Neural progenitor cell (in vitro differentiated cells): ENCODE measurements at regions not wholly inside any gene's neighbourhood (a gene's known extent, or its start where the extent isn't known, plus 50 kb on each side); places are given as distances from the start of the nearest gene placed in this dataset.
A peak's percentile ranks its signal among the peaks of the same experiment; 100 is the strongest.

Source experiments
- EZH2 ChIP-seq: fragments of 200-600 bp; sonication (generic); IDR thresholded peaks from 2 replicates; pipeline ENCODE4 v1.6.1; 2017; ENCODE audit warnings: antibody characterized with exemption, mild to moderate bottlenecking, moderate library complexity
- EZH2phosphoT487 ChIP-seq: fragments of 200-600 bp; sonication (generic); IDR thresholded peaks from 2 replicates; pipeline ENCODE4 v1.6.1; 2017; ENCODE audit warnings: antibody characterized with exemption
- TF ChIP-seq, protein P1 (sequence below): fragments of 200-600 bp; sonication (generic); IDR thresholded peaks from 2 replicates; pipeline ENCODE4 v1.5.1; 2017; ENCODE audit warnings: antibody characterized with exemption, mild to moderate bottlenecking

- TF ChIP-seq, protein P1, sequence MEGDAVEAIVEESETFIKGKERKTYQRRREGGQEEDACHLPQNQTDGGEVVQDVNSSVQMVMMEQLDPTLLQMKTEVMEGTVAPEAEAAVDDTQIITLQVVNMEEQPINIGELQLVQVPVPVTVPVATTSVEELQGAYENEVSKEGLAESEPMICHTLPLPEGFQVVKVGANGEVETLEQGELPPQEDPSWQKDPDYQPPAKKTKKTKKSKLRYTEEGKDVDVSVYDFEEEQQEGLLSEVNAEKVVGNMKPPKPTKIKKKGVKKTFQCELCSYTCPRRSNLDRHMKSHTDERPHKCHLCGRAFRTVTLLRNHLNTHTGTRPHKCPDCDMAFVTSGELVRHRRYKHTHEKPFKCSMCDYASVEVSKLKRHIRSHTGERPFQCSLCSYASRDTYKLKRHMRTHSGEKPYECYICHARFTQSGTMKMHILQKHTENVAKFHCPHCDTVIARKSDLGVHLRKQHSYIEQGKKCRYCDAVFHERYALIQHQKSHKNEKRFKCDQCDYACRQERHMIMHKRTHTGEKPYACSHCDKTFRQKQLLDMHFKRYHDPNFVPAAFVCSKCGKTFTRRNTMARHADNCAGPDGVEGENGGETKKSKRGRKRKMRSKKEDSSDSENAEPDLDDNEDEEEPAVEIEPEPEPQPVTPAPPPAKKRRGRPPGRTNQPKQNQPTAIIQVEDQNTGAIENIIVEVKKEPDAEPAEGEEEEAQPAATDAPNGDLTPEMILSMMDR: no peak
- TF ChIP-seq EZH2phosphoT487: peak; percentile 38
- peak; percentile 68 for TF ChIP-seq EZH2
Observed at GRCh38 chr19:30222992-30223865, 149.0 kb upstream of the ZNF536 start.
